ENCODE measurements at regions not wholly inside any gene's neighbourhood (a gene's known extent, or its start where the extent isn't known, plus 50 kb on each side); places are given as distances from the start of the nearest gene placed in this dataset.

DNA sequence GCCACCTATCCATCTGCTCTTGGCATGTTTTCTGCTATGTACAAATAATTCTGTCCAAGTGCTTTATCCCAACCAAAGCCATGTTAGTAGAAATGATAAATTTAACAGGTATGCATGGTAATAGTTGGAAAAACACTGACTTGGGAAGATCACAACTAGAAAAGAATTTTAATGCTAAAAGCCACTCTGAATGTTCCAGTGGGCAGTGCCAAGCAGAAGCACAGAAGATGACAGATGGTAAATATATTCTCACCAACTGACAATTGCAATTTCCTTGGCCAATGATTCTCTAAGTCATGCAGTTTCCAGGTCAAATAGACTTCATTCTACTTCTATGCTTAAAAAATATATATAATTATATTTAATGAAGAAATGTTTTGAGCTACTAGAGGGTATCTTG lies 83.6 kb upstream of the SEMA3C start:
- no peak for TF ChIP-seq CTCF (IDR thresholded peaks at IDR 0.05; ENCODE audit: extremely low read depth in 1 of 2, insufficient read depth in 1 of 2, low read depth in 1 of 2, low read length in 2 of 2)
- TF ChIP-seq POLR2AphosphoS5 (IDR thresholded peaks at IDR 0.05; ENCODE audit: insufficient read depth, low read depth, low read length): no peak
- no peak for TF ChIP-seq MAX (IDR thresholded peaks at IDR 0.05; ENCODE audit: insufficient read depth, insufficient read length)
- no peak for TF ChIP-seq JUN (IDR thresholded peaks at IDR 0.05; ENCODE audit: borderline replicate concordance, insufficient read depth, insufficient read length, low read depth)
- TF ChIP-seq EZH2 (IDR thresholded peaks at IDR 0.05; ENCODE audit: borderline replicate concordance, low read depth, low read length, severe bottlenecking): no peak
